ENCODE measurements at regions not wholly inside any gene's neighbourhood (a gene's known extent, or its start where the extent isn't known, plus 50 kb on each side); places are given as distances from the start of the nearest gene placed in this dataset.

DNA sequence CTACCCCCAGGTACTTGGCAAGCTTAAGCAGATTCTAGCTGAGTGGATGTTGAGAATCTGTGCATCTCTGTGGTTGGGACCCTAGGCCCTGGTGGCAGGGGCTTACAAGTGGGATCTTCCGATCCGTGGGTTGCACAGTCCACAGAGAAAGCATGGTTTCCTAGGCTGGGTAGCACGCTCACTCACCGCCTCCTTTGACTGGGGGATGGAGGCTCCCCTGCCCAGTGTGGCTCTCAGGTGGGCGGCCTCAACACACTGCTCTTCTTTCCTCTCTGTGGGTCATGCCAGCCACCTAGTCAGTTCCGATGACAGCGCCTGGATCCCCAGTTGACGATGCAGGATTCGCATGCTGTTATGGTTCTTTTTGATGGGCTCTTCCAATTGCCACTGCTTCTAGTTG is 639.5 kb upstream of the ADAMTS5 start:
- TF ChIP-seq, protein P1, sequence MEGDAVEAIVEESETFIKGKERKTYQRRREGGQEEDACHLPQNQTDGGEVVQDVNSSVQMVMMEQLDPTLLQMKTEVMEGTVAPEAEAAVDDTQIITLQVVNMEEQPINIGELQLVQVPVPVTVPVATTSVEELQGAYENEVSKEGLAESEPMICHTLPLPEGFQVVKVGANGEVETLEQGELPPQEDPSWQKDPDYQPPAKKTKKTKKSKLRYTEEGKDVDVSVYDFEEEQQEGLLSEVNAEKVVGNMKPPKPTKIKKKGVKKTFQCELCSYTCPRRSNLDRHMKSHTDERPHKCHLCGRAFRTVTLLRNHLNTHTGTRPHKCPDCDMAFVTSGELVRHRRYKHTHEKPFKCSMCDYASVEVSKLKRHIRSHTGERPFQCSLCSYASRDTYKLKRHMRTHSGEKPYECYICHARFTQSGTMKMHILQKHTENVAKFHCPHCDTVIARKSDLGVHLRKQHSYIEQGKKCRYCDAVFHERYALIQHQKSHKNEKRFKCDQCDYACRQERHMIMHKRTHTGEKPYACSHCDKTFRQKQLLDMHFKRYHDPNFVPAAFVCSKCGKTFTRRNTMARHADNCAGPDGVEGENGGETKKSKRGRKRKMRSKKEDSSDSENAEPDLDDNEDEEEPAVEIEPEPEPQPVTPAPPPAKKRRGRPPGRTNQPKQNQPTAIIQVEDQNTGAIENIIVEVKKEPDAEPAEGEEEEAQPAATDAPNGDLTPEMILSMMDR (IDR thresholded peaks at IDR 0.05; ENCODE audit: unreplicated experiment) = no peak
- no TSS peak for BruUV-seq (replicated peaks)
- Mint-ChIP-seq H3K4me3 (ENCODE audit: low read depth, unreplicated experiment) (no peak overlapping the region), H3K27me3 (ENCODE audit: unreplicated experiment) (no peaks in the 10 kb centered on the region), H3K9me3 (ENCODE audit: low read depth, unreplicated experiment) (peaks cover 3% of the 10 kb centered on the region), H3K4me1 (ENCODE audit: low read depth, unreplicated experiment) (no peaks in the 10 kb centered on the region), H3K27ac (ENCODE audit: unreplicated experiment) (no peak overlapping the region), H3K36me3 (ENCODE audit: insufficient read depth, unreplicated experiment) (no peaks in the 10 kb centered on the region)
- no peak for DNase-seq
- CTCF ChIA-PET = no interaction called here
- intact Hi-C loops (cut with micrococcal nuclease; ENCODE audit: unreplicated experiment) = no loop called here

DNA sequence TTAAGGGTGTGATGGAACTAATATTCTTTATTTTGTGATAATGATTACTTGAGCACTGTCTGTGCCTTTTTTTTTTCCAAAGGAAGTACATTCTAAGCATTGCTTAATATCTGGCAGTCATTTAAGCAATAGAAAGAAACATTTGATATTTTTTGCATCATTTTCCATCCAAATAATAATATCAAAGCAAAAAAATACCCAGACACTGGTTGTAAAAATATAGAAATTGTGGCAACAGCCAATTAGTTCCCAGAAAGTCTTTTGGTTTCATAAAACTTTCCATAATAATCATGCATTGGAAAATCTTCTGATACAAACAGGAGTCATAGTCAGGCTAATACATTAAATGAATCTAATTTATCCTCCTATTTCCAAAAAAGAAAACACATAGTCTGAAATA is 629.3 kb upstream of the ADAMTS5 start:
- no peaks in the 10 kb centered on the region for H3K9me3 Mint-ChIP-seq (ENCODE audit: low read depth, unreplicated experiment)
- intact Hi-C loops (cut with micrococcal nuclease; ENCODE audit: unreplicated experiment) = no loop called here
- no peak overlapping the region for H3K27ac Mint-ChIP-seq (ENCODE audit: unreplicated experiment)
- no peak for DNase-seq
- no peaks in the 10 kb centered on the region for H3K27me3 Mint-ChIP-seq (ENCODE audit: unreplicated experiment)
- no TSS peak for BruUV-seq (replicated peaks)
- H3K36me3 Mint-ChIP-seq (ENCODE audit: insufficient read depth, unreplicated experiment) = no peaks in the 10 kb centered on the region
- TF ChIP-seq, protein P1 (IDR thresholded peaks at IDR 0.05; ENCODE audit: unreplicated experiment) = no peak
- CTCF ChIA-PET = no interaction called here
- H3K4me3 Mint-ChIP-seq (ENCODE audit: low read depth, unreplicated experiment) = no peak overlapping the region
- no peaks in the 10 kb centered on the region for H3K4me1 Mint-ChIP-seq (ENCODE audit: low read depth, unreplicated experiment)

DNA sequence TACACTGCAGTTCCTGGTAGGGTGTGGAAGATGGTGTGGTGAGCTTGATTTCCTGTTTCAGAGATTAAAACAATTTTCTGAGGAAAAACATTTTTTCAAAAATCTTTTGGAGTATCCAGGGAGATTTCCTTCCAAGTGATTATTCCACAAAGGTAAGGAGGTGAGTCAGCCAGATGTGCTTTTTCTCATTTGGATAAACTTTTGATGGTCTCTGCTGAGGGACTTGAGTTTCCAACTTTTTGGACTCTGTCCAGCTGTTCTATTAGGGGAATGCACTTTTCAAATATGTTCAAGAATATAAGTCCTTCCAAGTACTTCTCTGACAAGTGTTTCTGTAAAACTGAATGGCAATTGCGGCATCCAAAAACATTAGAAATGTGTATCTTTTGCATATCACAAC is 628.8 kb upstream of the ADAMTS5 start:
- Mint-ChIP-seq H3K27ac (ENCODE audit: unreplicated experiment) (no peak overlapping the region), H3K4me1 (ENCODE audit: low read depth, unreplicated experiment) (no peaks in the 10 kb centered on the region), H3K36me3 (ENCODE audit: insufficient read depth, unreplicated experiment) (no peaks in the 10 kb centered on the region), H3K27me3 (ENCODE audit: unreplicated experiment) (no peaks in the 10 kb centered on the region), H3K9me3 (ENCODE audit: low read depth, unreplicated experiment) (no peaks in the 10 kb centered on the region), H3K4me3 (ENCODE audit: low read depth, unreplicated experiment) (no peak overlapping the region)
- TF ChIP-seq, protein P1 (IDR thresholded peaks at IDR 0.05; ENCODE audit: unreplicated experiment) = no peak
- BruUV-seq (replicated peaks) = no TSS peak
- CTCF ChIA-PET = no interaction called here
- DNase-seq = no peak
- intact Hi-C loops (cut with micrococcal nuclease; ENCODE audit: unreplicated experiment) = no loop called here

DNA sequence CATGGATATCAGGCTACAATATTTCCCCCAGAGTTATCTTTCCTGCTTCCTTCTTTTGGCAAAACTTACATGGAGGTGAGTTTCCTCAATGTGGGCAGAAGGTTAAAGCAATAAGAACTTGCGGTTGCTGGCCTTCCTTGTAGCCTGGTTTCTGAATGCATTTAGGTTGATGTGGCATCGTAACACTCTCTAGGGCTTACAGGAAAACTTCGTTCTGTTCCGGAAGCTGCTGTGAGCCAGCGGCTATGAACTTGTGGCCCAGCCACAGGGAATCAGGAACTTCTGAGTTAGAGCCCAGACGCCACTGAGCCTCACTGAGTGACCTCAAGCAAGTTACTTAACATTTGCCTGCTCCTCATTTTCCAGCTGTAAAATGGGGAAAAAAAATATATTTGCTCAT is 623.4 kb upstream of the ADAMTS5 start:
- Mint-ChIP-seq H3K4me1 (ENCODE audit: low read depth, unreplicated experiment) (no peaks in the 10 kb centered on the region), H3K27me3 (ENCODE audit: unreplicated experiment) (no peaks in the 10 kb centered on the region), H3K9me3 (ENCODE audit: low read depth, unreplicated experiment) (no peaks in the 10 kb centered on the region), H3K36me3 (ENCODE audit: insufficient read depth, unreplicated experiment) (no peaks in the 10 kb centered on the region), H3K27ac (ENCODE audit: unreplicated experiment) (no peak overlapping the region), H3K4me3 (ENCODE audit: low read depth, unreplicated experiment) (no peak overlapping the region)
- intact Hi-C loops (cut with micrococcal nuclease; ENCODE audit: unreplicated experiment) = no loop called here
- TF ChIP-seq, protein P1 (IDR thresholded peaks at IDR 0.05; ENCODE audit: unreplicated experiment) = no peak
- no peak for DNase-seq
- no TSS peak for BruUV-seq (replicated peaks)
- CTCF ChIA-PET = no interaction called here

DNA sequence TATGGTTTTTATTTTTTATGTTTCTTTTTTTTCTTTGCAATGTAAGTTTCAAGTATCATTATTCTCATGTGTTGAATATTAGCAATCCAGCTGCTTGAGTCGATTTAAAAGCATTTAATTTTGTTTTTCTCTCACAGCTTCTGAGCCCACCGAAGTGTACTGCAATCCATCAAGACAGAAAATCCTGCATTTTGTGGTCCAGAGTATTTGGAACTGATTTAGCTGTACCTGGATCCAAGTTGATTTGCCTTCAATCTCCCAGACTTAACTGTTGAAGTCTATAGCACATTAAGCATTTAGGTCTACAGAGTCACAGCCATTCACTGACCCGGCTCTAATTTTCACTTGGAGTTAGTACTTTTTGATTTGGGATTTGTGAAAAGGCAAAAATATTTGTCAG is 622.9 kb upstream of the ADAMTS5 start:
- CTCF ChIA-PET = no interaction called here
- Mint-ChIP-seq H3K36me3 (ENCODE audit: insufficient read depth, unreplicated experiment) (no peaks in the 10 kb centered on the region), H3K9me3 (ENCODE audit: low read depth, unreplicated experiment) (no peaks in the 10 kb centered on the region), H3K4me1 (ENCODE audit: low read depth, unreplicated experiment) (no peaks in the 10 kb centered on the region), H3K27me3 (ENCODE audit: unreplicated experiment) (no peaks in the 10 kb centered on the region), H3K4me3 (ENCODE audit: low read depth, unreplicated experiment) (no peak overlapping the region), H3K27ac (ENCODE audit: unreplicated experiment) (no peak overlapping the region)
- no peak for DNase-seq
- no TSS peak for BruUV-seq (replicated peaks)
- TF ChIP-seq, protein P1 (IDR thresholded peaks at IDR 0.05; ENCODE audit: unreplicated experiment) = no peak
- intact Hi-C loops (cut with micrococcal nuclease; ENCODE audit: unreplicated experiment) = no loop called here
